Vagina (tissue), 2 donors: ENCODE measurements at regions not wholly inside any gene's neighbourhood (a gene's known extent, or its start where the extent isn't known, plus 50 kb on each side); places are given as distances from the start of the nearest gene placed in this dataset.

Source experiments
- POLR2A ChIP-seq, 2 donors: fragments of 450-650 bp; IDR thresholded peaks; one replicate each; pipeline ENCODE4 v1.6.1; 2017; ENCODE audit warnings: antibody characterized with exemption in 2 of 2, mild to moderate bottlenecking in 2 of 2, moderate library complexity in 2 of 2
- TF ChIP-seq, protein P1 (sequence below), 3 experiments: fragments of 450-650 bp in 2 of 3; fragments of 200-600 bp in 1 of 3; sonication (generic) in 1 of 3; IDR thresholded peaks; one replicate each; pipeline ENCODE4 v1.5.1; 2017 to 2019; ENCODE audit warnings: antibody characterized with exemption in 3 of 3, mild to moderate bottlenecking in 2 of 3, moderate library complexity in 2 of 3

DNA sequence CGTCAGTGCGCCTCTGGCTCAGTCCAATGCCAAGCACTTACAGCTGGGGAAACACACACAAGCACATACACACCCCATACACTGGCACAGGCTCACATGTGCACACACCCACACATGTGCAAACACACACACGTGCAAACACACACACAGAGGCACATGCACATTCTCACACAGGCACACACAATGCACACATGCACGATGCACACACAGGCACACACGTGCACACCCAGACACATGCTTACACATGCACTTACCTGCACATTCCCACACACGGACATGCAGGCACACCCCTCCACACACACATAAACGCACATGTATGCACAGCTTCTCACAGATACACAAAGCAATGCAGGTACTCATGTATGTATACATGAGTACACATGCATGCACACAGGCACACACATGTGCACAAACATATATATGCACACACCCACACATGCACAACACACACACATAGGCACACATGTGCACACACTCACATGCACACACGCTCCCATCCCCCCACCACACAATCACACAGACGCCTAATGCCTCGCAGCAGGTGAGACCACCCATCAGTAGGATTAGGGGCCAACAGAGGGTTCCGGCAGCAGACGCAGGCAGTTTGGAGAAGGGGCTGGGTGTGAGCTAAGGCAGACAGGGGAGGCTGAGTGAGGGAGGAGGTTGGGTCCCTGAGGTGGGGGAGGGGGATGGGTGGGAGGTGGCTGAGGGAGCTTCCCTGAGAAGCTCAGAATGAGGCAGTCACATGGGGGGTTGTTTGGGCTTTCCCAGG is 71.2 kb upstream of the SLCO4A1 start:
- TF ChIP-seq POLR2A (IDR thresholded peaks at IDR 0.05): no peak
- TF ChIP-seq, protein P1, sequence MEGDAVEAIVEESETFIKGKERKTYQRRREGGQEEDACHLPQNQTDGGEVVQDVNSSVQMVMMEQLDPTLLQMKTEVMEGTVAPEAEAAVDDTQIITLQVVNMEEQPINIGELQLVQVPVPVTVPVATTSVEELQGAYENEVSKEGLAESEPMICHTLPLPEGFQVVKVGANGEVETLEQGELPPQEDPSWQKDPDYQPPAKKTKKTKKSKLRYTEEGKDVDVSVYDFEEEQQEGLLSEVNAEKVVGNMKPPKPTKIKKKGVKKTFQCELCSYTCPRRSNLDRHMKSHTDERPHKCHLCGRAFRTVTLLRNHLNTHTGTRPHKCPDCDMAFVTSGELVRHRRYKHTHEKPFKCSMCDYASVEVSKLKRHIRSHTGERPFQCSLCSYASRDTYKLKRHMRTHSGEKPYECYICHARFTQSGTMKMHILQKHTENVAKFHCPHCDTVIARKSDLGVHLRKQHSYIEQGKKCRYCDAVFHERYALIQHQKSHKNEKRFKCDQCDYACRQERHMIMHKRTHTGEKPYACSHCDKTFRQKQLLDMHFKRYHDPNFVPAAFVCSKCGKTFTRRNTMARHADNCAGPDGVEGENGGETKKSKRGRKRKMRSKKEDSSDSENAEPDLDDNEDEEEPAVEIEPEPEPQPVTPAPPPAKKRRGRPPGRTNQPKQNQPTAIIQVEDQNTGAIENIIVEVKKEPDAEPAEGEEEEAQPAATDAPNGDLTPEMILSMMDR (IDR thresholded peaks at IDR 0.05): no peak
